ENCODE measurements at regions not wholly inside any gene's neighbourhood (a gene's known extent, or its start where the extent isn't known, plus 50 kb on each side); places are given as distances from the start of the nearest gene placed in this dataset.

GRCh38 chr2:59041139-59041538 is 800.0 kb upstream of the FANCL start:
- 86% methylated on average over 4 of the region's 4 CpGs for WGBS

GRCh38 chr2:59034837-59035236 is 793.7 kb upstream of the FANCL start:
- Histone ChIP-seq H3K27ac (ENCODE audit: low read depth) (no peak overlapping the region), H3K36me3 (ENCODE audit: insufficient read depth) (no peaks in the 10 kb centered on the region), H3K4me1 (ENCODE audit: insufficient read depth) (no peaks in the 10 kb centered on the region), H3K4me3 (ENCODE audit: low read depth, low read length) (no peak overlapping the region)
- 13% methylated on average over 1 of the region's 1 CpG for WGBS
- DNase-seq (ENCODE audit: extremely low spot score) = no peak

More at GRCh38 chr2:59041139-59041538, 800.0 kb upstream of the FANCL start:
- Histone ChIP-seq H3K4me1 (ENCODE audit: insufficient read depth) (no peaks in the 10 kb centered on the region), H3K27ac (ENCODE audit: low read depth) (no peak overlapping the region), H3K36me3 (ENCODE audit: insufficient read depth) (no peaks in the 10 kb centered on the region), H3K4me3 (ENCODE audit: low read depth, low read length) (no peak overlapping the region)
- no peak for DNase-seq (ENCODE audit: extremely low spot score)

- Histone ChIP-seq H3K4me1 (ENCODE audit: insufficient read depth) (no peaks in the 10 kb centered on the region), H3K4me3 (ENCODE audit: low read depth, low read length) (no peak overlapping the region), H3K27ac (ENCODE audit: low read depth) (no peak overlapping the region), H3K36me3 (ENCODE audit: insufficient read depth) (no peaks in the 10 kb centered on the region)
- no peak for DNase-seq (ENCODE audit: extremely low spot score)
- WGBS = 27% methylated on average over 3 of the region's 3 CpGs
Measured at GRCh38 chr2:59034106-59034505, 793.0 kb upstream of the FANCL start.

GRCh38 chr2:59033661-59034060 is 792.5 kb upstream of the FANCL start:
- Histone ChIP-seq H3K27ac (ENCODE audit: low read depth) (no peak overlapping the region), H3K4me1 (ENCODE audit: insufficient read depth) (no peaks in the 10 kb centered on the region), H3K4me3 (ENCODE audit: low read depth, low read length) (no peak overlapping the region), H3K36me3 (ENCODE audit: insufficient read depth) (no peaks in the 10 kb centered on the region)
- DNase-seq (ENCODE audit: extremely low spot score) = no peak
- 47% methylated on average over 1 of the region's 1 CpG for WGBS

GRCh38 chr2:59032499-59032898 is 791.4 kb upstream of the FANCL start:
- Histone ChIP-seq H3K36me3 (ENCODE audit: insufficient read depth) (no peaks in the 10 kb centered on the region), H3K4me3 (ENCODE audit: low read depth, low read length) (no peak overlapping the region), H3K4me1 (ENCODE audit: insufficient read depth) (no peaks in the 10 kb centered on the region), H3K27ac (ENCODE audit: low read depth) (no peak overlapping the region)
- DNase-seq (ENCODE audit: extremely low spot score) = no peak
- 67% methylated on average over 3 of the region's 3 CpGs for WGBS

GRCh38 chr2:59029058-59029457 is 787.9 kb upstream of the FANCL start:
- no peak for DNase-seq (ENCODE audit: extremely low spot score)
- Histone ChIP-seq H3K4me3 (ENCODE audit: low read depth, low read length) (no peak overlapping the region), H3K36me3 (ENCODE audit: insufficient read depth) (no peaks in the 10 kb centered on the region), H3K4me1 (ENCODE audit: insufficient read depth) (no peaks in the 10 kb centered on the region), H3K27ac (ENCODE audit: low read depth) (no peak overlapping the region)
- WGBS = 82% methylated on average over 6 of the region's 6 CpGs

- DNase-seq (ENCODE audit: extremely low spot score) = no peak
- Histone ChIP-seq H3K36me3 (ENCODE audit: insufficient read depth) (no peaks in the 10 kb centered on the region), H3K27ac (ENCODE audit: low read depth) (no peak overlapping the region), H3K4me3 (ENCODE audit: low read depth, low read length) (no peak overlapping the region), H3K4me1 (ENCODE audit: insufficient read depth) (no peaks in the 10 kb centered on the region)
- WGBS = 96% methylated on average over 4 of the region's 4 CpGs
Measured at GRCh38 chr2:59027320-59027719, 786.2 kb upstream of the FANCL start.

GRCh38 chr2:59025157-59025757 is 784.1 kb upstream of the FANCL start:
- no peak for DNase-seq (ENCODE audit: extremely low spot score)
- WGBS = 76% methylated on average over 5 of the region's 5 CpGs
- no peaks in the 10 kb centered on the region for H3K4me1 ChIP-seq (ENCODE audit: insufficient read depth)
- no peak overlapping the region for H3K4me3 ChIP-seq (ENCODE audit: low read depth, low read length)
- no peak overlapping the region for H3K27ac ChIP-seq (ENCODE audit: low read depth)
- no peaks in the 10 kb centered on the region for H3K36me3 ChIP-seq (ENCODE audit: insufficient read depth)

- H3K4me3 ChIP-seq (ENCODE audit: low read depth, low read length) = no peak overlapping the region
- H3K4me1 ChIP-seq (ENCODE audit: insufficient read depth) = no peaks in the 10 kb centered on the region
- DNase-seq (ENCODE audit: extremely low spot score) = no peak
- 92% methylated on average over 1 of the region's 1 CpG for WGBS
- no peak overlapping the region for H3K27ac ChIP-seq (ENCODE audit: low read depth)
- no peaks in the 10 kb centered on the region for H3K36me3 ChIP-seq (ENCODE audit: insufficient read depth)
Measured at GRCh38 chr2:59021786-59022185, 780.7 kb upstream of the FANCL start.

- Histone ChIP-seq H3K4me1 (ENCODE audit: insufficient read depth) (no peaks in the 10 kb centered on the region), H3K36me3 (ENCODE audit: insufficient read depth) (no peaks in the 10 kb centered on the region), H3K4me3 (ENCODE audit: low read depth, low read length) (no peak overlapping the region), H3K27ac (ENCODE audit: low read depth) (no peak overlapping the region)
- 43% methylated on average over 7 of the region's 7 CpGs for whole genome bisulfite sequencing
- no peak for DNase-seq (ENCODE audit: extremely low spot score)
Measured at GRCh38 chr2:59019566-59020159, 778.5 kb upstream of the FANCL start.

GRCh38 chr2:59018737-59019136 is 777.6 kb upstream of the FANCL start:
- WGBS = 82% methylated on average over 3 of the region's 3 CpGs
- Histone ChIP-seq H3K4me1 (ENCODE audit: insufficient read depth) (no peaks in the 10 kb centered on the region), H3K4me3 (ENCODE audit: low read depth, low read length) (no peak overlapping the region), H3K36me3 (ENCODE audit: insufficient read depth) (no peaks in the 10 kb centered on the region), H3K27ac (ENCODE audit: low read depth) (no peak overlapping the region)
- DNase-seq (ENCODE audit: extremely low spot score) = no peak

- WGBS = 94% methylated on average over 6 of the region's 6 CpGs
- H3K27ac ChIP-seq (ENCODE audit: low read depth) = no peak overlapping the region
- H3K4me3 ChIP-seq (ENCODE audit: low read depth, low read length) = no peak overlapping the region
- no peak for DNase-seq (ENCODE audit: extremely low spot score)
- no peaks in the 10 kb centered on the region for H3K36me3 ChIP-seq (ENCODE audit: insufficient read depth)
- H3K4me1 ChIP-seq (ENCODE audit: insufficient read depth) = no peaks in the 10 kb centered on the region
Measured at GRCh38 chr2:59015027-59015426, 773.9 kb upstream of the FANCL start.

GRCh38 chr2:59012971-59013370 is 771.8 kb upstream of the FANCL start:
- 97% methylated on average over 1 of the region's 1 CpG for WGBS
- Histone ChIP-seq H3K36me3 (ENCODE audit: insufficient read depth) (no peaks in the 10 kb centered on the region), H3K4me1 (ENCODE audit: insufficient read depth) (no peaks in the 10 kb centered on the region), H3K27ac (ENCODE audit: low read depth) (no peak overlapping the region), H3K4me3 (ENCODE audit: low read depth, low read length) (no peak overlapping the region)
- no peak for DNase-seq (ENCODE audit: extremely low spot score)

GRCh38 chr2:59012234-59012633 is 771.1 kb upstream of the FANCL start:
- 69% methylated on average over 5 of the region's 5 CpGs for WGBS
- no peak for DNase-seq (ENCODE audit: extremely low spot score)
- Histone ChIP-seq H3K4me1 (ENCODE audit: insufficient read depth) (no peaks in the 10 kb centered on the region), H3K4me3 (ENCODE audit: low read depth, low read length) (no peak overlapping the region), H3K27ac (ENCODE audit: low read depth) (no peak overlapping the region), H3K36me3 (ENCODE audit: insufficient read depth) (no peaks in the 10 kb centered on the region)

- no peaks in the 10 kb centered on the region for H3K36me3 ChIP-seq (ENCODE audit: insufficient read depth)
Measured at GRCh38 chr2:59008950-59009349, 767.8 kb upstream of the FANCL start.

More at GRCh38 chr2:59008950-59009349, 767.8 kb upstream of the FANCL start:
- no peaks in the 10 kb centered on the region for H3K4me1 ChIP-seq (ENCODE audit: insufficient read depth)
- H3K4me3 ChIP-seq (ENCODE audit: low read depth, low read length) = no peak overlapping the region
- H3K27ac ChIP-seq (ENCODE audit: low read depth) = no peak overlapping the region
- no peak for DNase-seq (ENCODE audit: extremely low spot score)
